T1000 (cell line): ENCODE measurements at regions not wholly inside any gene's neighbourhood (a gene's known extent, or its start where the extent isn't known, plus 50 kb on each side); places are given as distances from the start of the nearest gene placed in this dataset.

Experiments
- DNase-seq: peaks from one replicate; lab custom pipeline; 2025; ENCODE audit warnings: mixed read lengths; lab: John Stamatoyannopoulos, UW

GRCh38 chr4:11532138-11532537 is 103.4 kb upstream of the HS3ST1 start:
- DNase-seq: no peak

GRCh38 chr4:11529625-11530201 is 101.0 kb upstream of the HS3ST1 start:
- no peak for DNase-seq

- no peak for DNase-seq
These were observed 96.4 kb upstream of the HS3ST1 start for GRCh38 chr4:11525085-11525484.

GRCh38 chr4:11518754-11519153 is 90.1 kb upstream of the HS3ST1 start:
- DNase-seq: no peak

GRCh38 chr4:11514779-11515419 is 86.2 kb upstream of the HS3ST1 start:
- DNase-seq: no peak

GRCh38 chr4:11514003-11514402 is 85.3 kb upstream of the HS3ST1 start:
- DNase-seq: no peak

GRCh38 chr4:11512871-11513270 is 84.2 kb upstream of the HS3ST1 start:
- no peak for DNase-seq

- DNase-seq: no peak
These were observed 82.6 kb upstream of the HS3ST1 start for GRCh38 chr4:11511321-11511720.

GRCh38 chr4:11507920-11508319 is 79.2 kb upstream of the HS3ST1 start:
- no peak for DNase-seq

GRCh38 chr4:11506194-11506593 is 77.5 kb upstream of the HS3ST1 start:
- DNase-seq: no peak

- DNase-seq: peak; percentile 22
These were observed 76.7 kb upstream of the HS3ST1 start for GRCh38 chr4:11505221-11505971.

- DNase-seq: no peak
These were observed 74.5 kb upstream of the HS3ST1 start for GRCh38 chr4:11503166-11503565.

GRCh38 chr4:11497972-11498371 is 69.3 kb upstream of the HS3ST1 start:
- no peak for DNase-seq

GRCh38 chr4:11497212-11497806 is 68.6 kb upstream of the HS3ST1 start:
- DNase-seq: no peak

GRCh38 chr4:11496351-11496829 is 67.7 kb upstream of the HS3ST1 start:
- no peak for DNase-seq

- DNase-seq: no peak
These were observed 67.1 kb upstream of the HS3ST1 start for GRCh38 chr4:11495818-11496217.

- no peak for DNase-seq
These were observed 66.6 kb upstream of the HS3ST1 start for GRCh38 chr4:11495291-11495690.

GRCh38 chr4:11494232-11494631 is 65.5 kb upstream of the HS3ST1 start:
- DNase-seq: no peak

GRCh38 chr4:11489453-11490083 is 60.9 kb upstream of the HS3ST1 start:
- DNase-seq: no peak

- no peak for DNase-seq
These were observed 60.2 kb upstream of the HS3ST1 start for GRCh38 chr4:11488657-11489452.

- no peak for DNase-seq
These were observed 59.3 kb upstream of the HS3ST1 start for GRCh38 chr4:11487868-11488544.
